Fibroblast of the conjunctiva (primary cell): ENCODE measurements at regions not wholly inside any gene's neighbourhood (a gene's known extent, or its start where the extent isn't known, plus 50 kb on each side); places are given as distances from the start of the nearest gene placed in this dataset.

ENCODE experiments used
- DNase-seq: peaks from one replicate; pipeline ENCODE4 v3.0.0-alpha.2; 2010; ENCODE audit warnings: low read depth

GRCh38 chr17:5962371-5962770 lies 107.8 kb upstream of the WSCD1 start:
- no peak for DNase-seq

DNA sequence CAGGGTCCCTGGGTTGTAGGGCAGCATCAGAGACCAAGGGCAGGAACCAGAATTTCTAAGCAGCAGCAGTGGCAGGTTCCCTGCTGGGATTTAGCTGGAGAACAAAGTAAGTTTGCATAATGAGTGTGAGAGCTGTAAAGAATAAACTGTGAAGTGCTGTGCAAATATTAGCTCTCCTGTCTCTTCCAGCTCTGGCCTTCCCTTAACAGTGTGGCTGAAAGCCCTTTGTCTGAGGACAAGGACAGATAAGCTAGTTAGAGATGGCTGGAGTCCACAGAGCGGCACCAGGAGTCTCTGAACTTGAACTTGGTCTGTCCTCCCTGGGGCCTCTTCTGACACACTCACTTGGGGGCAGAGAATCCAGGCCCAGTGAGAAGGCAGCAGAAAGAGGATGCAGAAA lies 98.2 kb upstream of the WSCD1 start:
- no peak for DNase-seq

GRCh38 chr17:5973410-5973809 lies 96.8 kb upstream of the WSCD1 start:
- no peak for DNase-seq

GRCh38 chr17:5975661-5976060 lies 94.5 kb upstream of the WSCD1 start:
- no peak for DNase-seq

DNA sequence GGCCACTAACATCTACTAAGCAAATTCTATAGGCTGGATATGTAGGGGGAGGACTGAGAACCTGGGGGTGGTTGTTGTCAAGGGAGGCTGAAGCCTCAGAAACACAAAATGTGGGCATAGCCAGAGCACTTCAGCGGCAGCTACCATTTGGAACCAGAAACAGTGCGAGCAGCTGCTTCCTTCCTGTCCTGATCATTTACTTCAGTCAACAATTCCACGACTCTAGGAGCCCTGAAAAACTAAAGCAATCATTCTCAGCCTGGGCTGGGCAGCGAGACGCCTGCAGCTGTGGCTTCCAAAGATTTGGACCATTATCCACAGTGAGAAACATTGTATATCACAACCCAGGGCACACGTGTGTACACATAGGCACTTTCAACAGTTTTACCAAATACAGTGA lies 93.9 kb upstream of the WSCD1 start:
- no peak for DNase-seq

- DNase-seq: no peak
These were observed 91.7 kb upstream of the WSCD1 start for GRCh38 chr17:5978496-5978895.

DNA sequence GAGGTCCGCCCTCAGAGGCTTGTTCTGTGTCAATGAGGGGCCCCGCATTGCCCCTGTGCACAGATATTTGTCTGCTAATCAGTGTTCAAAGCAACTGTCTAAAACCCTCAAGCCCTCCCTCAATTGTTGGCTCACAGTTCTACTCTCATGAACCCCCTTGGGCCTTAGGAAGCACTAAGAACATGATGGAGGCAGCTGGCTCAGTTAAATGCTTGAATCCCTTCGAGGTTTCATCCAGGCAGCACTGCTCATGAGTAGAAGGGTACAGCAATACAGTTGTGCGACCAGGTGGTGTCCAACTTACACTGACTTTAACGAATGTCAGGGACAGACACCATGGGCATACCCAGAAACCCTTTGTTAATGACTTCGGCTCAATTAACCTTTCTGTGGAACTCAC lies 89.2 kb upstream of the WSCD1 start:
- no peak for DNase-seq

DNA sequence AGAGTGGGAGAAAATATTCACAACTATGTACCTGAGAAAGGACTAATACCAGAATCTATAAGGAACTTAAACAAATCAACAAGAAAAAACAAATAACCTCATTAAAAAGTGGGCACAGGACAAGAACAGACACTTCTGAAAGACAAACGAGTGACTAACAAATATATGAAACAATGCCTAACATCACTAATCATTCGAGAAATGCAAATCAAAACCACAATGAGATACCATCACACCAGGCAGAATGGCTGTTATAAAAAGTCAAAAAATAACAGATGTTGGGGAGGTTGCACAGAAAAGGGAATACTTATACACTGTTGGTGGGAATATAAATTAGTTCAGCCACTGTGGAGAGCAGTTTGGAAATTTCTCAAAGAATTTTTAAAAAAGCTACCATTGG lies 83.5 kb upstream of the WSCD1 start:
- no peak for DNase-seq

GRCh38 chr17:6000426-6000825 lies 69.8 kb upstream of the WSCD1 start:
- DNase-seq: peak; percentile 12

DNA sequence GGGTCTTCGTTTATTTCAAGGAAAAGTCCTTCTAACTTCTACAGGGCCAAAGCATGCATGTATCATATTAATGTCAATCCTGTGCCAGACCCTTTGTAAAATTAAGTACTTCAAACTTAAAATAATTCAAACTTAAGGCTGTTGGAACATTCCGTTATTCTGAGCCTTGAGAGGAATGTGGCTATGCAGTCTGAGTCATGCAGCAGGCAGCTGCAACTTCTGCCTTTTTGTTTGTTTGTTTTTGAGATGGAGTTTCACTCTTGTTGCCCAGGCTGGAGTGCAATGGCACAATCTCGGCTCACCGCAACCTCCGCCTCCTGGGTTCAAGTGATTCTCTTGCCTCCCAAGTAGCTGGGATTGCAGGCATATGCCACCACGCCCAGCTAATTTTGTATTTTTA lies 67.0 kb upstream of the WSCD1 start:
- DNase-seq: peak; percentile 93

GRCh38 chr17:6005939-6006338 lies 64.2 kb upstream of the WSCD1 start:
- no peak for DNase-seq

DNA sequence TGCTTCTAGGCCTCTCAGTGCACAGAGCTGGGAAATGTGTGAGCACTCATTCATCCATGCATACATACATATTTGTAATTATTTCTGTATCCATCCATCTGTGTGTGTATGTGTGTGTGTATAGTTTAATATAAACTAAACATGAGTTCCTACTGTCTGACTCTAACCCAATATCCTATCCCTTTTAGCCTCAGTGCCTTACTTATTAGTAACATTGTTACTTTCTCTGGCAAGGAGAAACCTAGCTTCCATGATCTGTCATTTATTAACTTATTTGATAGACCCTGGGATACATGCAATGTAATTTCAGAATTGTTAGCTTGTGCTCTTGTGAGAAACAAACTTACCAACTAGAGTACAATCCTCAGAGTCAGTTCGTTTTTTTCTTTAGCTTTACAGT lies 59.0 kb upstream of the WSCD1 start:
- no peak for DNase-seq

DNA sequence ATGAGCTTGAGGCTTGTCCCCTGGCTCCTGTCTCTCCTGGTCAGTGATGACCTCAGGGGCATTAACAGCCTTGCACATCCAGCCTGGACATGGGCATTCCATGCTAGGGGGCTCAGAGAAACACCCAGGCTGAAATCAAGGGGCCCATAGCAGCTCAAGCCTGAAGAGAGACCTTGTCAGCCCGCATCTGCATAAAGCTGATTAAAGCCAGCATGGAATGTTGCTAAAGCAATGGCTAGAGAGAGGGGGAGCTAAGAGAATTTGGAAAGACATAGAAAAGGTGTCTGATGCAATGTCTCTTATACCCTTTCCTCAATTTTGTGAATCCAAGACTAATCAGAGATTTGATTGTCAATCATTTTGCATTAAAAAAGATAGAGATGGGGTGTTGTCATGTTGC lies 51.4 kb upstream of the WSCD1 start:
- no peak for DNase-seq

GRCh38 chr17:6019959-6020358 lies 50.2 kb upstream of the WSCD1 start:
- DNase-seq: no peak

- no peak for DNase-seq
These were observed 49.7 kb upstream of the WSCD1 start for GRCh38 chr17:6020376-6021010.
